HG02884 (cell line): ENCODE measurements at regions not wholly inside any gene's neighbourhood (a gene's known extent, or its start where the extent isn't known, plus 50 kb on each side); places are given as distances from the start of the nearest gene placed in this dataset.

ENCODE experiments used
- ATAC-seq: cut with Tn5 transposase; IDR thresholded peaks from one replicate; pipeline ENCODE4 v1.9.1; 2021; ENCODE audit warnings: mild to moderate bottlenecking, moderate library complexity; ENCODE audit not compliant: unreplicated experiment

GRCh38 chr10:108902619-108903285 is 1020.6 kb downstream of the XPNPEP1 start:
- ATAC-seq = peak; percentile 62

GRCh38 chr10:108901781-108902618 is 1021.3 kb downstream of the XPNPEP1 start:
- ATAC-seq = peak; percentile 6

- no peak for ATAC-seq
These were observed 1023.6 kb downstream of the XPNPEP1 start for GRCh38 chr10:108899670-108900069.

- ATAC-seq = peak; percentile 83
These were observed 1028.7 kb downstream of the XPNPEP1 start for GRCh38 chr10:108894402-108895301.

- no peak for ATAC-seq
These were observed 1046.2 kb downstream of the XPNPEP1 start for GRCh38 chr10:108877095-108877561.

- no peak for ATAC-seq
These were observed 1050.5 kb downstream of the XPNPEP1 start for GRCh38 chr10:108872854-108873253.

GRCh38 chr10:108868881-108869280 is 1054.4 kb downstream of the XPNPEP1 start:
- ATAC-seq = no peak

GRCh38 chr10:108862676-108863350 is 1060.5 kb downstream of the XPNPEP1 start:
- no peak for ATAC-seq

- ATAC-seq = no peak
These were observed 1062.0 kb downstream of the XPNPEP1 start for GRCh38 chr10:108861181-108861754.

GRCh38 chr10:108852211-108852610 is 1071.1 kb downstream of the XPNPEP1 start:
- peak; percentile 66 for ATAC-seq

GRCh38 chr10:108850138-108850854 is 1073.0 kb downstream of the XPNPEP1 start:
- peak; percentile 77 for ATAC-seq

GRCh38 chr10:108849688-108850087 is 1073.6 kb downstream of the XPNPEP1 start:
- ATAC-seq = peak; percentile 28

- no peak for ATAC-seq
These were observed 1074.1 kb downstream of the XPNPEP1 start for GRCh38 chr10:108849186-108849585.

- ATAC-seq = no peak
These were observed 1075.3 kb downstream of the XPNPEP1 start for GRCh38 chr10:108848046-108848445.

- no peak for ATAC-seq
These were observed 1082.4 kb downstream of the XPNPEP1 start for GRCh38 chr10:108840944-108841343.

- peak; percentile 55 for ATAC-seq
These were observed 1086.9 kb downstream of the XPNPEP1 start for GRCh38 chr10:108836362-108836761.

GRCh38 chr10:108822026-108822425 is 1101.3 kb downstream of the XPNPEP1 start:
- ATAC-seq = no peak

- no peak for ATAC-seq
These were observed 1104.0 kb downstream of the XPNPEP1 start for GRCh38 chr10:108819302-108819701.

- ATAC-seq = no peak
These were observed 1105.7 kb downstream of the XPNPEP1 start for GRCh38 chr10:108817584-108817983.
